Motor neuron (in vitro differentiated cells): ENCODE measurements at regions not wholly inside any gene's neighbourhood (a gene's known extent, or its start where the extent isn't known, plus 50 kb on each side); places are given as distances from the start of the nearest gene placed in this dataset.

ENCODE experiments used
- ATAC-seq, 8 experiments: fragments of 200-7000 bp; cut with Tn5 transposase; replicated peaks in 6 of 8; 2 replicates each; pipeline ENCODE4 v1.8.0; 2021; ENCODE audit warnings: mild to moderate bottlenecking in 8 of 8, moderate library complexity in 8 of 8
- H3K27ac ChIP-seq, 2 donors: fragments of 250-450 bp; sonication (Bioruptor Pico); 2 replicates each; pipeline ENCODE4 v1.9.0; 2021; ENCODE audit warnings: antibody characterized with exemption in 2 of 2, mild to moderate bottlenecking in 2 of 2, moderate library complexity in 1 of 2
- H3K4me1 ChIP-seq, 2 donors: fragments of 250-450 bp; sonication (Bioruptor Pico); replicated peaks in 1 of 2; 2 replicates each; pipeline ENCODE4 v1.6.1; 2021; ENCODE audit warnings: antibody characterized with exemption in 2 of 2, mild to moderate bottlenecking in 2 of 2, moderate library complexity in 1 of 2
- H3K4me3 ChIP-seq, 5 donors: fragments of 250-450 bp; sonication (Bioruptor Pico); 2 replicates each; pipeline ENCODE4 v1.9.0; 2021; ENCODE audit warnings: antibody characterized with exemption in 5 of 5, mild to moderate bottlenecking in 5 of 5, moderate library complexity in 4 of 5
- WGBS, 10 experiments: fragments of 450-650 bp; shearing (Covaris generic); methylation state at CpG; one replicate each; pipeline ENCODE4 v1.0.0; 2022; 5-methylcytosine and 5-hydroxymethylcytosine counted together
- in situ Hi-C, 9 experiments: fragments of 400-800 bp; cut with MboI; loops; one replicate each; pipeline ENCODE4 v1.15.0; 2021; ENCODE audit warnings: low sequenced_read_pairs in 9 of 9, low pct_unique_long_range_greater_than_20kb in 2 of 9; ENCODE audit not compliant: unreplicated experiment in 9 of 9

DNA sequence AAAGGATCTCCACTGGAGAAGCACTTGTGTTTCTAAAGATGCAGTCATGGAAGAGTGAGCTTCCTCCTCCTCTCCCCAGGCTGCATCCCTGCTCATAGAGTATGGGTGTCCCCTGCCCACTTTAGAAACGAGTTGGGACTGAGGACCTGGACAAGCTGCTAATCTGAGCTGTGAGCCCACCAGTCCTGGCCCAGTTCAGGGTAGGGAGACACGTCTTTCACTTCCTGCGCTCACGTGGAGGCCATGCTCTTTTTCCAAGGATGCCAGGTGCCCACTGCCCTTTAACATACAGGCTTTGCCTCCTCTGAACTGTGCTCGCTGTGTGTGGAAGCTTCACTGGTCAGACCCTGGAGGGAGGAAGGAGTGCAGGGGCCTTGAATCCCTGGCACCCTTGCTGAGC lies 316.3 kb downstream of the UACA start:
- peaks cover 22 to 23% of the 10 kb centered on the region in 2 donors for H3K4me1 ChIP-seq
- H3K4me3 ChIP-seq, result no peak overlapping the region
- no peak for ATAC-seq
- WGBS, 10 experiments, result 80 to 100% (median 100%) methylated on average over 1 to 2 of the region's 5 CpGs; no CpG with 5 or more reads in 7 of the 10 experiments
- in situ Hi-C loops, result no loop called here
- no peak overlapping the region for H3K27ac ChIP-seq

- WGBS, 10 experiments, result 21 to 100% (median 50%) methylated on average over 2 to 9 of the region's 9 CpGs; no CpG with 5 or more reads in 1 of the 10 experiments
- ATAC-seq, result no peak
- peaks cover 17 to 18% of the 10 kb centered on the region in 2 donors for H3K4me1 ChIP-seq
- in situ Hi-C loops, result no loop called here
- no peak overlapping the region for H3K27ac ChIP-seq
- no peak overlapping the region for H3K4me3 ChIP-seq
Observed at GRCh38 chr15:70443486-70444273, 319.7 kb downstream of the UACA start.

DNA sequence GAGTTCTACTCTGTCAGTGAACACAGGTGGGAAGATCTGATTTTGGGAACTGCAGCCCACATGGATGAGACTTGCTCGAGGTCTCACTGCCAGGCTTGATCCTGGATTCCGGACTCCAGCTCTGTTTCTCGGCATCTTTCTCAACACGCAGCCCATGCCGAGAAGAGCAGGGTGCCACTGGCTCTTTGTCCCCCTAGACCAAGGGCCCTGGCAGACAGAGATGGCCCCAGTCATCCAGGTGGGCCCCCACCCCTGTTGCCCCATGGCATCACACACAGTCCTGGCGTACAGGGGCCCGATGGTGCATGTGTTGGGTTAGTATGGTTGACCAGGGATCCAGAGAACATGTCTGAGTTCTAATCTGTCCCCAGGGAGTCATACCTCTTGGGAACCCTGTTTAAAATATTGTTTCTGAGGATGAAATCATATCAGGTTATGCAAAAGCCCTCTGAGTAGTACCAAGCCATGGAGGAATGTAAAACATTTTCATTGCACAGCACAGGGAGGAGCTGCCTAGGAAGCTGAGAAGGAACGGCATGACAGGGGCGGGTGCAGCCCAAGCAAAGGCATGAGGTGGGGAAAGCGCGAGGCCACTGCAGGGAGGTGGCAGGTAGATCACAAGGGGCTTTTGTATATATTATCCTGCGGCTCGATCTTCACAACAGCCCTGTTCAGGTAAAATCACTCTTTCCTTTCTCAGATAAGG lies 320.6 kb downstream of the UACA start:
- Histone ChIP-seq H3K27ac (no peak overlapping the region), H3K4me1 (peaks cover 19 to 24% of the 10 kb centered on the region in 2 donors), H3K4me3 (no peak overlapping the region)
- 0 to 100% (median 83%) methylated on average over 1 to 7 of the region's 13 CpGs; no CpG with 5 or more reads in 2 of the 10 experiments for WGBS, 10 experiments
- in situ Hi-C loops, result no loop called here
- peak in 5 of 8 experiments; percentile 12 to 89 (median 78) for ATAC-seq

DNA sequence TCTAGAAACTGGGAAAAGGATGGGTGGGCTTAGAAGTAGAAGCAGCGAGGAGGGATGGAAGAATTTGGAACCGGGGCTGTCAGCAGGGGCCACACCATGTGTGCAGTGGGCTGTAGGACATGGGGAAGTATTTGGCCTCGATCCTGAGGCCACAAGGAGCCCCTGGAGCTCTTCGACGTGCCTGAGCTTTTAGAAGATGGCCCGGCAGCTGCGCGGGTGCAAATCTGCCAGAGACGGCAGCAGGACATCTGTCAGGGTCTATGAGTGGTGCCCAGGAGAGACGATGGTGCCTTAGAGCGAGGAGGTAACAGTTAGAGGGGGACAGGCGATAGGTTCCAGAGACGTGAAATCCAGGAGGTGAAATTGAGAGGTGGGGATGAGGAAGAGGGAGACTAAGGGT lies 321.1 kb downstream of the UACA start:
- H3K4me3 ChIP-seq, result no peak overlapping the region
- H3K4me1 ChIP-seq, result peaks cover 19 to 23% of the 10 kb centered on the region in 2 donors
- H3K27ac ChIP-seq, result no peak overlapping the region
- no peak for ATAC-seq
- in situ Hi-C loops, result no loop called here
- 57 to 100% (median 80%) methylated on average over 2 to 9 of the region's 13 CpGs; no CpG with 5 or more reads in 4 of the 10 experiments for WGBS, 10 experiments

GRCh38 chr15:70440416-70441138 lies 322.8 kb downstream of the UACA start:
- Histone ChIP-seq H3K4me3 (no peak overlapping the region), H3K4me1 (peaks cover 20 to 23% of the 10 kb centered on the region in 2 donors), H3K27ac (no peak overlapping the region)
- in situ Hi-C loops, result no loop called here
- no peak for ATAC-seq
- WGBS, 10 experiments, result 60 to 100% (median 81%) methylated on average over 1 to 7 of the region's 10 CpGs; no CpG with 5 or more reads in 2 of the 10 experiments

DNA sequence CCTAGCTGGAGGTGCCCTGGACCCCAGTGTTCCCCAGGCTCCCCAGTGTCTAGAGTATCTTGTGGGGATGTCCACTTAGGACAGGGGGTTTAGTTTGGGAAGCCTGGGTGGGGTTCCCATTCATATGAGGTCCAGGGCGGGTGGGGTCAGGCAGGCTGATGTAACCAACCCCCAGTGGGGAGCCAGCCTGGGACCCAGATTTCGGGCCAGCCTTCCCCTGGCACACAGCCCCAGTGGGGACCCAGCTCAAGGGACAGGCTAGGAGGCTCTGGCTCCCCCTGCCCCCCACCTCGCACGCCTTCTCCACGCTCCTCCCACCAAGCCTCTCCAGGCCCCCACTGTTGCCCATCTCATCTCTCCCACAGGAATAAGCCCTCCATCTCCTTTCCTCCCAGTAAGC lies 323.5 kb downstream of the UACA start:
- no peak overlapping the region for H3K4me3 ChIP-seq
- no peak for ATAC-seq
- H3K27ac ChIP-seq, result no peak overlapping the region
- 100% methylated on average over 1 of the region's 5 CpGs; no CpG with 5 or more reads in 9 of the 10 experiments for WGBS, 10 experiments
- in situ Hi-C loops, result no loop called here
- peaks cover 25 to 27% of the 10 kb centered on the region in 2 donors for H3K4me1 ChIP-seq

- ATAC-seq, result no peak
- in situ Hi-C loops, result no loop called here
Observed at GRCh38 chr15:70439304-70439877, 324.0 kb downstream of the UACA start.

DNA sequence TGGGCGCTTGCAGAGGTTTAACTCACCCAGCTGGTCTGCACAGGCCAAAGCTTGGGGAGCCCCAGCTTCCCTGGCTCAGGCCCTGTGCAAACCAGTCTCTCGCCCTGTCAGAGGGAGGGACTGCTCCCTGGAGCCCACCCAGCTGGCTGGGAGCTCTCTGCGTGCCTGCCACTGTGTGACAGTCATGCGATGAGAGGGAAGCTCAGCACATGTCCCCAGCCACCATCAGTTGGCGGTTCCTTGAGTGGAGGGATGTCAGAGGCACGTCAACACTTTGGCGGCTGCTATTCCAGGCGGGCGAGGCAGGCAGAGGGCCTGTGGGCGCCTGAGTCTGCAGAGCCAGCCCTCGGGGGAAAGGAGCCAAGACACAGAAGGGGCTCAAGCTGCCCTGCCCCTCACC lies 324.6 kb downstream of the UACA start:
- Histone ChIP-seq H3K27ac (no peak overlapping the region), H3K4me3 (no peak overlapping the region), H3K4me1 (peaks cover 36% of the 10 kb centered on the region in 2 donors)
- peak in 1 of 8 experiments; percentile 13 for ATAC-seq
- 30 to 100% (median 90%) methylated on average over 2 to 9 of the region's 11 CpGs; no CpG with 5 or more reads in 6 of the 10 experiments for WGBS, 10 experiments
- in situ Hi-C loops, result no loop called here

More at GRCh38 chr15:70439304-70439877, 324.0 kb downstream of the UACA start:
- Histone ChIP-seq H3K4me1 (peaks cover 30 to 32% of the 10 kb centered on the region in 2 donors), H3K4me3 (no peak overlapping the region), H3K27ac (no peak overlapping the region)
- 72 to 100% (median 83%) methylated on average over 1 to 6 of the region's 10 CpGs; no CpG with 5 or more reads in 3 of the 10 experiments for WGBS, 10 experiments

GRCh38 chr15:70437882-70438451 lies 325.4 kb downstream of the UACA start:
- in situ Hi-C loops, result no loop called here
- 14 to 60% (median 33%) methylated on average over 1 to 5 of the region's 5 CpGs; no CpG with 5 or more reads in 5 of the 10 experiments for WGBS, 10 experiments
- Histone ChIP-seq H3K4me1 (peaks cover 35 to 43% of the 10 kb centered on the region in 2 donors), H3K4me3 (no peak overlapping the region), H3K27ac (peak overlapping the region in 1 of 2 donors; percentile 42)
- ATAC-seq, result peak; percentile 64 to 92 (median 81)

GRCh38 chr15:70437089-70437488 lies 326.3 kb downstream of the UACA start:
- in situ Hi-C loops, result no loop called here
- WGBS, 10 experiments, result 95 to 100% (median 98%) methylated on average over 1 to 6 of the region's 6 CpGs; no CpG with 5 or more reads in 3 of the 10 experiments
- ATAC-seq, result no peak
- H3K27ac ChIP-seq, result no peak overlapping the region
- H3K4me1 ChIP-seq, result peaks cover 44 to 48% of the 10 kb centered on the region in 2 donors
- no peak overlapping the region for H3K4me3 ChIP-seq

DNA sequence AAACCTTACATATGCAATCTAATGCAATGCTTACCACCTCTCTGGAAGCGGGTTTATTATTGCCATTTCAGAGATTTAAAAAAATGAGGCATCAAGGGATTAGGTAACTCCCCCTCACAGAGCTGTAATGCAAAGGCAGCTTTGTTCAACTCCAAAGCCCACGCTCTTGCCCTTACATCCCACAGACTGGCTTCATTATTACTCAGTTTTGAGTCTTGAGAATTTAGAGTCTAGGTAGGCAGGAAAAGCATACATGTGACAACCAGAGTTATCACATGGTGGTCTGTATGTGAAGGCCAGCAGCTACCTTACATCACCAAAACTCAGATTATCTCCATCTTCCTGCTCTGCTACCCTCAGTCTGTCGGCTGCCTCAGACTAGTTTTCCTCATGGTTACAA lies 326.9 kb downstream of the UACA start:
- no peak for ATAC-seq
- Histone ChIP-seq H3K4me1 (peaks cover 47 to 50% of the 10 kb centered on the region in 2 donors), H3K27ac (no peak overlapping the region), H3K4me3 (no peak overlapping the region)
- 85 to 100% (median 100%) methylated on average over 1 to 3 of the region's 3 CpGs; no CpG with 5 or more reads in 1 of the 10 experiments for WGBS, 10 experiments
- in situ Hi-C loops, result no loop called here

- Histone ChIP-seq H3K27ac (no peak overlapping the region), H3K4me3 (no peak overlapping the region), H3K4me1 (peaks cover 47 to 50% of the 10 kb centered on the region in 2 donors)
- in situ Hi-C loops, result no loop called here
- ATAC-seq, result no peak
- 40 to 100% (median 88%) methylated on average over 1 to 2 of the region's 2 CpGs; no CpG with 5 or more reads in 3 of the 10 experiments for WGBS, 10 experiments
Observed at GRCh38 chr15:70435872-70436271, 327.5 kb downstream of the UACA start.
